SK-N-MC (cell line): ENCODE measurements at regions not wholly inside any gene's neighbourhood (a gene's known extent, or its start where the extent isn't known, plus 50 kb on each side); places are given as distances from the start of the nearest gene placed in this dataset.
"Not testable (repeated sequence)": the region's sequence is repeated elsewhere in the genome, so short reads cannot be mapped to it uniquely, and the experiment has no call there.

Source experiments
- EZH2 ChIP-seq: fragments of 200-600 bp; sonication (generic); IDR thresholded peaks from one replicate; pipeline ENCODE4 v1.6.1; 2017; ENCODE audit warnings: antibody characterized with exemption
- FOXP2 ChIP-seq: optimal IDR thresholded peaks from 2 replicates; pipeline ENCODE3; 2011; ENCODE audit warnings: mild to moderate bottlenecking, moderate library complexity; ENCODE audit not compliant: insufficient read depth; ENCODE audit errors: extremely low read length, control extremely low read depth
- POLR2AphosphoS5 ChIP-seq: IDR thresholded peaks from 2 replicates; pipeline ENCODE4 v1.6.1; 2012; ENCODE audit warnings: mild to moderate bottlenecking, low read depth, low read length, borderline replicate concordance

- not testable (repeated sequence) for TF ChIP-seq POLR2AphosphoS5, EZH2, FOXP2
These were observed 180.1 kb upstream of the CNTN6 start for GRCh38 chr3:912717-913116.
